BJ (cell line): ENCODE measurements at regions not wholly inside any gene's neighbourhood (a gene's known extent, or its start where the extent isn't known, plus 50 kb on each side); places are given as distances from the start of the nearest gene placed in this dataset.

Source experiments
- CTCF ChIA-PET: fragments of 350-600 bp; formaldehyde crosslinking; extraction: SDS; loops from one replicate; lab custom pipeline; 2021; ENCODE audit warnings: antibody characterized with exemption, inconsistent platforms; lab: Yijun Ruan, JAX
- POLR2A ChIA-PET: fragments of 300-600 bp; sonication (Branson Sonifier 250); formaldehyde crosslinking; extraction: SDS; loops from one replicate; lab custom pipeline; 2021; ENCODE audit warnings: antibody characterized with exemption; lab: Charles Lee
- DNase-seq: peaks from one replicate; pipeline ENCODE4 v3.0.0-alpha.2; 2011; ENCODE audit warnings: low read depth
- H3K27me3 ChIP-seq: 2 replicates; pipeline ENCODE4 v1.6.0; 2011; ENCODE audit warnings: low read length; ENCODE audit not compliant: control insufficient read depth, insufficient read depth
- H3K36me3 ChIP-seq: 2 replicates; pipeline ENCODE4 v1.5.1; 2011; ENCODE audit warnings: low read length; ENCODE audit not compliant: control insufficient read depth, insufficient read depth
- H3K4me3 ChIP-seq: 2 replicates; pipeline ENCODE4 v1.5.1; 2011; ENCODE audit warnings: low read depth, mild to moderate bottlenecking, control low read depth, low read length
- TF ChIP-seq, protein P1 (sequence below): IDR thresholded peaks from 2 replicates; pipeline ENCODE4 v1.5.1; 2011; ENCODE audit warnings: low read depth, mild to moderate bottlenecking, control low read depth, inconsistent platforms, low read length, moderate library complexity; ENCODE audit not compliant: insufficient read depth

DNA sequence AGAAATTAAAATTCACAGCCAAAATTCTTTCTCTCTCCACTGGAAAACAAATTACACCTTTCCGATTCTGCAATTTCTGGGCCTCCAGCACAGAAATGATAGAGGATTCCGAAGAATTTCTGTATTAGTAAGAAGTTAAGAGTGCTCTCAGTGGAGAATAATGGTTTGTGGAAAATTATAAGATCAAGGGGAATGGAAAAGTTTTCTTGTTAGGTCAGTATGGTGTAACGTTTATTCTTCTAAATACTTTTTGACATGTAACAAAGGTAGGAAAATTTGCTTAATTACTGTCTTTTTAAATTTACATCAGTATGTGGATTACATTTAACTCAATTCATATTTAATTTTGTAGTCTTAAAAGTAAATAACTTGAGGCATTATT lies 288.3 kb upstream of the NFE2L3 start:
- no peak for DNase-seq
- POLR2A ChIA-PET, result no interaction called here
- Histone ChIP-seq H3K36me3 (no peaks in the 10 kb centered on the region), H3K4me3 (no peak overlapping the region), H3K27me3 (peaks cover 6% of the 10 kb centered on the region)
- CTCF ChIA-PET, result no interaction called here
- TF ChIP-seq, protein P1, sequence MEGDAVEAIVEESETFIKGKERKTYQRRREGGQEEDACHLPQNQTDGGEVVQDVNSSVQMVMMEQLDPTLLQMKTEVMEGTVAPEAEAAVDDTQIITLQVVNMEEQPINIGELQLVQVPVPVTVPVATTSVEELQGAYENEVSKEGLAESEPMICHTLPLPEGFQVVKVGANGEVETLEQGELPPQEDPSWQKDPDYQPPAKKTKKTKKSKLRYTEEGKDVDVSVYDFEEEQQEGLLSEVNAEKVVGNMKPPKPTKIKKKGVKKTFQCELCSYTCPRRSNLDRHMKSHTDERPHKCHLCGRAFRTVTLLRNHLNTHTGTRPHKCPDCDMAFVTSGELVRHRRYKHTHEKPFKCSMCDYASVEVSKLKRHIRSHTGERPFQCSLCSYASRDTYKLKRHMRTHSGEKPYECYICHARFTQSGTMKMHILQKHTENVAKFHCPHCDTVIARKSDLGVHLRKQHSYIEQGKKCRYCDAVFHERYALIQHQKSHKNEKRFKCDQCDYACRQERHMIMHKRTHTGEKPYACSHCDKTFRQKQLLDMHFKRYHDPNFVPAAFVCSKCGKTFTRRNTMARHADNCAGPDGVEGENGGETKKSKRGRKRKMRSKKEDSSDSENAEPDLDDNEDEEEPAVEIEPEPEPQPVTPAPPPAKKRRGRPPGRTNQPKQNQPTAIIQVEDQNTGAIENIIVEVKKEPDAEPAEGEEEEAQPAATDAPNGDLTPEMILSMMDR, result no peak

DNA sequence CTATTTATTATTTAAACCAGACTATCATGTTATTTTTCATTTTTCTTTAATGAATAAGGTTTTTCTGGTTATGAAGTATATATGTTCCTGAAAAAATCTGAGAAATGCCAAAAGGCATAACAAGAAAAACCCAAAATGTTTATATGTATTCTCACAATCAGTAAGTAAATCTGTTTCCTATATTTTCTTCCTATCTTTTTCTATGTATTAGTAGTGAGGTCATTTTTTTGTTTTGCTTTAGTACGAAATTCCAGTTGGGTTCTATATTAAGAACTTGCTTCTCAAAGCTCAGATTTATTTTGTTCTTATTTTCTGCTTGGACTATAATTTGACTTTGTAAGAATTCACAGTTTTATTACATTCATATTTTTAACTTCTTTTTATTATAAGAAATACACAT lies 287.5 kb upstream of the NFE2L3 start:
- ChIA-PET CTCF (interaction anchor here (0.8 kb wide), 1 partner anchor 15 kb away, joined by 3 read pairs; no protein-coding TSS in a partner anchor), POLR2A (no interaction called here)
- TF ChIP-seq, protein P1, result no peak
- no peak for DNase-seq
- H3K4me3 ChIP-seq, result no peak overlapping the region
- peaks cover 10% of the 10 kb centered on the region for H3K27me3 ChIP-seq
- H3K36me3 ChIP-seq, result no peaks in the 10 kb centered on the region

DNA sequence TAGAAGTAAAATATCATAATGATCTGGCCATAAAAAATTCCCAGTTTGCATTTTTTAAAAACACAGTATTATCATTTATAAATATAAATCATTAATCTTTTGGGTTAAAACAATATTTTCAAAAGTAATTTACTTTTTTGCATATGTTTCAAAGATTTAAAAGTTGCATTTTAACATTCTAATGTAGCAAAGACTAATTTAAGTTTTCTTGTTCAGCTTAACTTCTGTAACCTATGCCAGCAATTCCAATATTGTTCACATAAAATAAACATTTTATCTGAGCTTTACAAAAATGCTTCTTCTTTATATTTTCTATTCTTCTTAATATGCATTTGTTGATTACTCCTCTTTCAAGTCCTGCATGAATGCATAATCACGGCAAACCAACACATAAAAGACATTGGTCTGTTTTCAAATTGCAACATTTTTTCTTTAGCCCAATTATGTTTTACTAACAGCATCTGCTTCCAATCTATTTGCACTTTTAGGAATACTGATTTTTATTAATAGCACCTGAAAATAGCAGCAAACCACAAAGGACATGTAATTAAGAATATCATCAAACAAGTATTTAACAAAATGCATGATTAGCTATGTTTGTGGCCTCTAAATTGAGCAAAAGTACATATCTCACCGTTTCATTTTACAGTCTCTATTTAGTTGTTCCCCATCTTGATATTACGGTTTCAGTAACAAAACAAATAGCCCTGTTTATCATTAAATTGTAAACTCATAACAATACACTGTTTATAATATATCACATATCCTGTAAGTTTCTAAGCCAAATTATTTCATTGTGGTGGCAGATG lies 286.9 kb upstream of the NFE2L3 start:
- TF ChIP-seq, protein P1, result no peak
- no peaks in the 10 kb centered on the region for H3K36me3 ChIP-seq
- peaks cover 10% of the 10 kb centered on the region for H3K27me3 ChIP-seq
- ChIA-PET POLR2A (no interaction called here), CTCF (interaction anchor here (0.8 kb wide), 1 partner anchor 16 kb away, joined by 3 read pairs; no protein-coding TSS in a partner anchor)
- DNase-seq, result no peak
- no peak overlapping the region for H3K4me3 ChIP-seq

DNA sequence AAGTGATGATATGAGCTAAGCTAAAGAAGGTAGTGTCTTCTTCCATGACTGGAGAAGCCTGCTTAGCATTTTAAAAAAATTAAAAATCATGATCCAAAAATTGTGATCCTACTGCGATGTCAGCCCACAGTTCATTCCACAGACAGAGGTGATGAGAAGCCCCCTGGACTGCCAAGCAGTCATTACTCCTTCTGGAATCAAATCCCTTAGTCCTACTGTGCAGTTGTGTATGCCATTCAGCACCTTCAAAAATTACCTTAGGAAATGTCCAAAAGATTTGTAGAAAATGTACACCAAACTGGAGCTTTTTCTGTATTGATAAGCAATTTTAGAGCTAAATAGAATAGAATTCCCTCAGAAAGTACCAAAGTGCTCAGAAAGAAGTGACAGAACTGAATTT lies 283.5 kb upstream of the NFE2L3 start:
- no peak overlapping the region for H3K4me3 ChIP-seq
- TF ChIP-seq, protein P1, result no peak
- ChIA-PET CTCF (interaction anchor here (0.6 to 1.1 kb wide), 2 partner anchors 474 to 1266 kb away, joined by 3 to 4 read pairs; no protein-coding TSS in a partner anchor), POLR2A (no interaction called here)
- H3K27me3 ChIP-seq, result peaks cover 11% of the 10 kb centered on the region
- no peak for DNase-seq
- H3K36me3 ChIP-seq, result no peaks in the 10 kb centered on the region

DNA sequence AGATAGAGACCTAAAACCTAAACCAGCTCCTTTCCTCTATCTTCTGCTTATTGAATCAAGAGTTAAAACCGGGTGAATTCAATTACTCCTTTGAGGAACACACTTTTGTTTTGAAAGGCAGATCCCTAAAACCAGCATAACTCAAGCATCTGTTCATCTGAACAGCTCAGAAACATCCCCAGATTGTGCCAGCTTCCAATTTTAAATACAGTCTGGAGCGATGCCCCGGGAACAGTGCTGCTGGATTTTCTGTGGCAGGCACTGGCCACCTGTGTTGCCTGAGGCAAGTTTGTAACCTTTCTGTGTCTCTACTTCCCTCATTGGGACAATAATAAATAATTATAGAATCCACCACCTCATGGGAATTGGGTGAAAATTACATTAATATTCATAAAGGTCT lies 281.4 kb upstream of the NFE2L3 start:
- H3K4me3 ChIP-seq, result no peak overlapping the region
- peaks cover 11% of the 10 kb centered on the region for H3K27me3 ChIP-seq
- DNase-seq, result no peak
- TF ChIP-seq, protein P1, result no peak
- POLR2A ChIA-PET, result no interaction called here
- CTCF ChIA-PET, result interaction anchor here (1.5 kb wide), 1 partner anchor 22 kb away, joined by 4 read pairs; no protein-coding TSS in a partner anchor
- H3K36me3 ChIP-seq, result no peaks in the 10 kb centered on the region
